ENCODE measurements at regions not wholly inside any gene's neighbourhood (a gene's known extent, or its start where the extent isn't known, plus 50 kb on each side); places are given as distances from the start of the nearest gene placed in this dataset.
A peak's percentile ranks its signal among the peaks of the same experiment; 100 is the strongest.

DNA sequence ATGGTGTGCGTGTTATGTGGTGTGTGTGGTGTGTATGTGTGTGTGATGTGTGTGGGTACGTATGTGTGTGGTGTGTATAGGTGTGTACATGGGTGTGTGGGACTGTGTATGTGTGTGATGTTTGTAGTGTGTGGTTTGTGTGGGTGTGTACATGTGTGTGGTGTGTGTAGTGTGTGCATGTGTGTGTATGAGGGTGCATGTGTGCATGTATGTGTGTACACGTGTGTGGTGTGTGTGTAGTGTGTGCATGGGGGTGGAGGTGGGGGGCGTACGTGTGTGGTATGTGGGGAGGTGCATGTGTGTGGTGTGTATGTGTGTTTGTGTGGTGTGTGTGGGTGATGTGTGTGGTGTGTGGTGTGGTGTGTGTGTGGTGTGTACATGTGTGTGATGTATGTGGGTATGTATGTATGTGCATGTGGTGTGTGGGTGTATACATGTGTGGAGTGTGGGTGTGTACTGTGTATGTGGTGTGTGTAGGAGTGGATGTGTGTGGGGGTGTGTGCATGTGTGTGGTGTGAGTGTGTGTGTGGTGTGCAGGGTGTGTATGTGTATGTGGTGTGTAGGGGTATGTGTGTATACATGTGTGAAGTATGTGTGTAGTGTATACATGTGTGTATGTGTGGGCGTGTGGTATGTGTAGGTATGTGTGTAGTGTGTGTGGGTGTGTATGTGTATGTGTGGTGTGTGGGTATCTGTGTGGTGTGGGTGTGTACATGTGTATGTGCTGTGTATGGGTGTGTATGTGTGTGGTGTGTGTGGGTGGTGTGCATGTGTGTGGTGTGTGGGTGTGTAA lies 119.8 kb upstream of the GSC start (continued):
- TF ChIP-seq, protein P1, sequence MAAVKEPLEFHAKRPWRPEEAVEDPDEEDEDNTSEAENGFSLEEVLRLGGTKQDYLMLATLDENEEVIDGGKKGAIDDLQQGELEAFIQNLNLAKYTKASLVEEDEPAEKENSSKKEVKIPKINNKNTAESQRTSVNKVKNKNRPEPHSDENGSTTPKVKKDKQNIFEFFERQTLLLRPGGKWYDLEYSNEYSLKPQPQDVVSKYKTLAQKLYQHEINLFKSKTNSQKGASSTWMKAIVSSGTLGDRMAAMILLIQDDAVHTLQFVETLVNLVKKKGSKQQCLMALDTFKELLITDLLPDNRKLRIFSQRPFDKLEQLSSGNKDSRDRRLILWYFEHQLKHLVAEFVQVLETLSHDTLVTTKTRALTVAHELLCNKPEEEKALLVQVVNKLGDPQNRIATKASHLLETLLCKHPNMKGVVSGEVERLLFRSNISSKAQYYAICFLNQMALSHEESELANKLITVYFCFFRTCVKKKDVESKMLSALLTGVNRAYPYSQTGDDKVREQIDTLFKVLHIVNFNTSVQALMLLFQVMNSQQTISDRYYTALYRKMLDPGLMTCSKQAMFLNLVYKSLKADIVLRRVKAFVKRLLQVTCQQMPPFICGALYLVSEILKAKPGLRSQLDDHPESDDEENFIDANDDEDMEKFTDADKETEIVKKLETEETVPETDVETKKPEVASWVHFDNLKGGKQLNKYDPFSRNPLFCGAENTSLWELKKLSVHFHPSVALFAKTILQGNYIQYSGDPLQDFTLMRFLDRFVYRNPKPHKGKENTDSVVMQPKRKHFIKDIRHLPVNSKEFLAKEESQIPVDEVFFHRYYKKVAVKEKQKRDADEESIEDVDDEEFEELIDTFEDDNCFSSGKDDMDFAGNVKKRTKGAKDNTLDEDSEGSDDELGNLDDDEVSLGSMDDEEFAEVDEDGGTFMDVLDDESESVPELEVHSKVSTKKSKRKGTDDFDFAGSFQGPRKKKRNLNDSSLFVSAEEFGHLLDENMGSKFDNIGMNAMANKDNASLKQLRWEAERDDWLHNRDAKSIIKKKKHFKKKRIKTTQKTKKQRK (IDR thresholded peaks at IDR 0.05; ENCODE audit: low read depth, low read length) = no peak
- TF ChIP-seq SUPT20H (IDR thresholded peaks at IDR 0.05; ENCODE audit: borderline replicate concordance, control insufficient read depth, low read depth, low read length) = no peak

GRCh38 chr14:94888121-94888520 lies 118.2 kb upstream of the GSC start:
- no peaks in the 10 kb centered on the region for H3K36me3 ChIP-seq (ENCODE audit: control insufficient read depth in 2 of 2, insufficient read depth in 2 of 2, low read length in 1 of 2)
- no peak for DNase-seq (ENCODE audit: low read depth, low spot score)
- intact Hi-C loops (cut with micrococcal nuclease; ENCODE audit: unreplicated experiment) = no loop called here
- BruUV-seq (replicated peaks) = no TSS peak
- no peaks in the 10 kb centered on the region for H4K20me1 ChIP-seq (ENCODE audit: control insufficient read depth, insufficient read depth)
- in situ Hi-C loops (cut with MboI) = no loop called here
- peaks cover 0 to 2% of the 10 kb centered on the region in 2 experiments; a peak in 2 of 4 replicates for H3K27me3 ChIP-seq (replicated peaks in 1 of 2; ENCODE audit: control insufficient read depth in 2 of 2, insufficient read depth in 2 of 2, low read length in 1 of 2)
- no peaks in the 10 kb centered on the region for H3K4me1 ChIP-seq (ENCODE audit: control insufficient read depth, insufficient read depth, low read length)
- ChIA-PET RAD21 (ENCODE audit: unreplicated experiment) (no interaction called here), SMC1A (ENCODE audit: uncharacterized antibody, unreplicated experiment) (no interaction called here), CTCF (no interaction called here), POLR2A (no interaction called here)
- no peaks in the 10 kb centered on the region for H3K9me3 ChIP-seq (replicated peaks; ENCODE audit: control insufficient read depth, insufficient read depth, low read length)
- no peak overlapping the region for H3K4me3 ChIP-seq
- H3K79me2 ChIP-seq (ENCODE audit: control insufficient read depth, insufficient read depth, low read length) = no peaks in the 10 kb centered on the region
- 42% methylated on average over 12 of the region's 12 CpGs for WGBS (ENCODE audit: insufficient coverage, insufficient replicate concordance, low lambda C conversion rate, missing lambda C conversion rate)
- H3K9ac ChIP-seq (ENCODE audit: control insufficient read depth, insufficient read depth, low read length) = no peak overlapping the region
- H3K4me2 ChIP-seq (ENCODE audit: control insufficient read depth, insufficient read depth) = no peak overlapping the region
- no peak overlapping the region for H3K27ac ChIP-seq (ENCODE audit: control insufficient read depth, insufficient read depth)
- ATAC-seq = peak; percentile 29
- FAIRE-seq = no peak
- H2AFZ ChIP-seq (ENCODE audit: control insufficient read depth, low read depth, low read length) = no peak overlapping the region
- no peak for TF ChIP-seq STAT3 (IDR thresholded peaks at IDR 0.05; ENCODE audit: low read depth, low read length)
- TF ChIP-seq BCLAF1 (IDR thresholded peaks at IDR 0.05) = no peak
- TF ChIP-seq MTA2 (IDR thresholded peaks at IDR 0.05; ENCODE audit: low read depth) = no peak
- TF ChIP-seq POLR2A (IDR thresholded peaks at IDR 0.05; ENCODE audit: low read depth, low read length) = no peak
- TF ChIP-seq TBL1XR1 (IDR thresholded peaks at IDR 0.05; ENCODE audit: low read depth, low read length) = no peak
- TF ChIP-seq SUPT20H (IDR thresholded peaks at IDR 0.05; ENCODE audit: borderline replicate concordance, control insufficient read depth, low read depth, low read length) = no peak
- TF ChIP-seq ZNF274 (IDR thresholded peaks at IDR 0.05; ENCODE audit: insufficient read depth, insufficient read length) = no peak
- TF ChIP-seq EZH2 (IDR thresholded peaks at IDR 0.05; ENCODE audit: borderline replicate concordance, control insufficient read depth, low read depth, low read length) = no peak
- TF ChIP-seq POLR2AphosphoS5 (IDR thresholded peaks at IDR 0.05; ENCODE audit: low read length) = no peak
- no peak for TF ChIP-seq NRF1 (conservative IDR thresholded peaks at IDR 0.05; ENCODE audit: low read depth, low read length)
- TF ChIP-seq, protein P2, sequence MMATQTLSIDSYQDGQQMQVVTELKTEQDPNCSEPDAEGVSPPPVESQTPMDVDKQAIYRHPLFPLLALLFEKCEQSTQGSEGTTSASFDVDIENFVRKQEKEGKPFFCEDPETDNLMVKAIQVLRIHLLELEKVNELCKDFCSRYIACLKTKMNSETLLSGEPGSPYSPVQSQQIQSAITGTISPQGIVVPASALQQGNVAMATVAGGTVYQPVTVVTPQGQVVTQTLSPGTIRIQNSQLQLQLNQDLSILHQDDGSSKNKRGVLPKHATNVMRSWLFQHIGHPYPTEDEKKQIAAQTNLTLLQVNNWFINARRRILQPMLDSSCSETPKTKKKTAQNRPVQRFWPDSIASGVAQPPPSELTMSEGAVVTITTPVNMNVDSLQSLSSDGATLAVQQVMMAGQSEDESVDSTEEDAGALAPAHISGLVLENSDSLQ (IDR thresholded peaks at IDR 0.05) = no peak
- no peak for TF ChIP-seq HDAC2 (IDR thresholded peaks at IDR 0.05)

Data from GM12878 (cell line).